Osteocyte (in vitro differentiated cells): ENCODE measurements at regions not wholly inside any gene's neighbourhood (a gene's known extent, or its start where the extent isn't known, plus 50 kb on each side); places are given as distances from the start of the nearest gene placed in this dataset.

Source experiments
- DNase-seq: peaks from one replicate; pipeline ENCODE4 v3.0.0; 2021; ENCODE audit warnings: mixed read lengths; ENCODE audit not compliant: unreplicated experiment; ENCODE audit errors: extremely low spot score
- H3K27ac Mint-ChIP-seq: one replicate; pipeline ENCODE4 v1.8.0; 2021; ENCODE audit warnings: mild to moderate bottlenecking, mixed read lengths; ENCODE audit not compliant: unreplicated experiment
- H3K27me3 Mint-ChIP-seq: one replicate; pipeline ENCODE4 v1.8.0; 2021; ENCODE audit warnings: mixed read lengths; ENCODE audit not compliant: unreplicated experiment
- H3K36me3 Mint-ChIP-seq: one replicate; pipeline ENCODE4 v1.8.0; 2021; ENCODE audit warnings: mixed read lengths; ENCODE audit not compliant: unreplicated experiment
- H3K4me1 Mint-ChIP-seq: one replicate; pipeline ENCODE4 v1.8.0; 2021; ENCODE audit warnings: mixed read lengths; ENCODE audit not compliant: unreplicated experiment
- H3K4me3 Mint-ChIP-seq: one replicate; pipeline ENCODE4 v1.8.0; 2021; ENCODE audit warnings: mild to moderate bottlenecking, moderate library complexity, mixed read lengths; ENCODE audit not compliant: unreplicated experiment
- H3K9me3 Mint-ChIP-seq: one replicate; pipeline ENCODE4 v1.8.0; 2021; ENCODE audit warnings: mixed read lengths; ENCODE audit not compliant: unreplicated experiment
- CTCF ChIP-seq: fragments of 200-600 bp; sonication (generic); IDR thresholded peaks from 2 replicates; pipeline ENCODE4 v1.5.0; 2021; ENCODE audit warnings: antibody characterized with exemption, mild to moderate bottlenecking, moderate library complexity

DNA sequence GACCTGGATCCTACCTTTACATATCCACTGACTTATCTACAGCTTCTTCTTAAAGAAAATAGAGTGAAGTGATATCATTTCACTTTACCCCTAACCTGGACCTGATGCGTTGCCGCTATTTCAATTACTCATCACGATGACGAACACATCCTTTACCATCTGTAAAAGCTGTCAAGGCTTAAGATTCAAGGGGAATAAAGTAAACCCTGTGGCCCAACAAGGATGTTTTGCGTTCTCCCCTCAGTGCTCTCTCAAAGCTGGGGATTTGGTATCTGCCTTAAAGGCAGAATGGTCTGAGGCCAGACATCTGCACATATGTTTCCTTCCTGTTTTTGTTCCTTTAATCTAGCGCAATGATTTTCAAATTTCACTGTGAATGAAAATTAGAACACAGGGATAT lies 100.1 kb upstream of the KLF7 start:
- Mint-ChIP-seq H3K4me3 (no peak overlapping the region), H3K9me3 (peaks cover 3% of the 10 kb centered on the region), H3K27me3 (no peaks in the 10 kb centered on the region), H3K4me1 (peaks cover 16% of the 10 kb centered on the region), H3K27ac (peak overlapping the region; percentile 49), H3K36me3 (no peaks in the 10 kb centered on the region)
- no peak for DNase-seq
- TF ChIP-seq CTCF, result no peak

DNA sequence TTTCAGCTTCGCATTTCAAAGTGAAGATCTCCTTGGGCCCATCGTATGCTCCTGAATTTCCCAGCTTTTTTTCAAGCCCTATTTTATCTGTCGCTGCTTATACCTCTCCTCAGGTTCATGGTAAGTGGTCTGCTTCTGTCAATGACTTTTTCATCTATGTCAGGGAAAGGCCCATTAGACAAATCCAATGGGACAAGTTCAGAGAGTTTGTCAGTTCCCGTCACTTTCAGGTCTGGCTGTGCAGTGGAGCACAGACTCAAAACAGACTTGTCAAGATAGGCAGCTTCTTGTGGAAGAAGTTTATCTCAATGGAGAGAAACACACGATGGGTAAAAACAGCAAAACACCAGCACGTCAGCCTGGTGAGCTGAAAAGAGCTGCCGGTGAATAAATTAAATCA lies 100.9 kb upstream of the KLF7 start:
- no peak overlapping the region for H3K4me3 Mint-ChIP-seq
- TF ChIP-seq CTCF, result no peak
- DNase-seq, result no peak
- H3K27me3 Mint-ChIP-seq, result no peaks in the 10 kb centered on the region
- peak overlapping the region; percentile 49 for H3K27ac Mint-ChIP-seq
- H3K9me3 Mint-ChIP-seq, result peaks cover 3% of the 10 kb centered on the region
- peaks cover 16% of the 10 kb centered on the region for H3K4me1 Mint-ChIP-seq
- H3K36me3 Mint-ChIP-seq, result no peaks in the 10 kb centered on the region

DNA sequence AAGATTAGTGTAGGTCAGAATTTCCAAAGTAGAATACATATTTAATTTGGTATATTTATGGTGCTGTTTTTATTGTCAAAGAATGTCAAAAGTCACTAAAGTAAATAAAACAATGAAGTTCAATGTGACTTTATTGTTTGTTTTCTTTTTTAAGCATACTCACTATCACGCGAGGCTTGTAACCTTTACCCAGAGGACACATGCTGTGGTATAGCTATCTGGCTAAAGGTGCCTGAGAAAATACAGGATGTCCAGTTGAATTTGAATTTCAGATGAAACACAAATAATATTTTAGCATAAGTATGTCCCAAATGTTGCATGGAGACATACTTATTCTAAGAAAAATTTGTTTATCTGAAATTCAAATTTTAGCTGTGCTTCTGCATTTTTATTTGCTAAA lies 103.3 kb upstream of the KLF7 start:
- Mint-ChIP-seq H3K27me3 (no peaks in the 10 kb centered on the region), H3K4me1 (peaks cover 16% of the 10 kb centered on the region), H3K36me3 (no peaks in the 10 kb centered on the region), H3K27ac (no peak overlapping the region), H3K9me3 (peaks cover 3% of the 10 kb centered on the region), H3K4me3 (no peak overlapping the region)
- DNase-seq, result no peak
- no peak for TF ChIP-seq CTCF

- peaks cover 6% of the 10 kb centered on the region for H3K4me1 Mint-ChIP-seq
- TF ChIP-seq CTCF, result no peak
- no peak for DNase-seq
Measured at GRCh38 chr2:207274530-207275189, 108.9 kb upstream of the KLF7 start.

GRCh38 chr2:207275779-207276178 lies 110.0 kb upstream of the KLF7 start:
- Mint-ChIP-seq H3K27me3 (no peaks in the 10 kb centered on the region), H3K9me3 (no peaks in the 10 kb centered on the region), H3K36me3 (peaks cover 2% of the 10 kb centered on the region), H3K4me3 (no peak overlapping the region), H3K27ac (no peak overlapping the region), H3K4me1 (peaks cover 6% of the 10 kb centered on the region)
- no peak for DNase-seq
- no peak for TF ChIP-seq CTCF

More at GRCh38 chr2:207274530-207275189, 108.9 kb upstream of the KLF7 start:
- Mint-ChIP-seq H3K9me3 (no peaks in the 10 kb centered on the region), H3K36me3 (peaks cover 2% of the 10 kb centered on the region), H3K27me3 (no peaks in the 10 kb centered on the region), H3K27ac (peak overlapping the region; percentile 8), H3K4me3 (no peak overlapping the region)
